DMS153 treated with DMSO at 0.1 percent for 48 hours (cell line): ENCODE measurements at regions not wholly inside any gene's neighbourhood (a gene's known extent, or its start where the extent isn't known, plus 50 kb on each side); places are given as distances from the start of the nearest gene placed in this dataset.
A peak's percentile ranks its signal among the peaks of the same experiment; 100 is the strongest.
"Not testable (repeated sequence)": the region's sequence is repeated elsewhere in the genome, so short reads cannot be mapped to it uniquely, and the experiment has no call there.

Experiments used
- DNase-seq: peaks from one replicate; lab custom pipeline; 2025; ENCODE audit not compliant: unreplicated experiment; lab: John Stamatoyannopoulos, UW

- DNase-seq = no peak
These were observed 472.4 kb downstream of the ATP23 start for GRCh38 chr12:58413794-58414193.

- DNase-seq = no peak
These were observed 473.1 kb downstream of the ATP23 start for GRCh38 chr12:58414398-58414871.

GRCh38 chr12:58415716-58416115 lies 474.3 kb downstream of the ATP23 start:
- DNase-seq = no peak

- no peak for DNase-seq
These were observed 474.9 kb downstream of the ATP23 start for GRCh38 chr12:58416236-58416635.

- no peak for DNase-seq
These were observed 477.9 kb downstream of the ATP23 start for GRCh38 chr12:58419196-58419760.

- DNase-seq = no peak
These were observed 478.5 kb downstream of the ATP23 start for GRCh38 chr12:58419905-58420304.

GRCh38 chr12:58420503-58420902 lies 479.1 kb downstream of the ATP23 start:
- DNase-seq = no peak

- no peak for DNase-seq
These were observed 480.6 kb downstream of the ATP23 start for GRCh38 chr12:58421990-58422389.

- DNase-seq = no peak
These were observed 483.5 kb downstream of the ATP23 start for GRCh38 chr12:58424735-58425392.

- peak; percentile 45 for DNase-seq
These were observed 484.4 kb downstream of the ATP23 start for GRCh38 chr12:58425481-58426392.

- not testable (repeated sequence) for DNase-seq
These were observed 485.1 kb downstream of the ATP23 start for GRCh38 chr12:58426437-58426836.

- no peak for DNase-seq
These were observed 486.3 kb downstream of the LRIG3 start for GRCh38 chr12:58433959-58434358.

GRCh38 chr12:58434726-58435125 lies 485.6 kb downstream of the LRIG3 start:
- DNase-seq = no peak

- DNase-seq = no peak
These were observed 484.7 kb downstream of the LRIG3 start for GRCh38 chr12:58435647-58436046.

GRCh38 chr12:58441483-58441882 lies 478.8 kb downstream of the LRIG3 start:
- DNase-seq = no peak

- no peak for DNase-seq
These were observed 476.9 kb downstream of the LRIG3 start for GRCh38 chr12:58443273-58443980.

GRCh38 chr12:58443981-58444371 lies 476.3 kb downstream of the LRIG3 start:
- no peak for DNase-seq

GRCh38 chr12:58450868-58451482 lies 469.3 kb downstream of the LRIG3 start:
- DNase-seq = no peak

- no peak for DNase-seq
These were observed 467.8 kb downstream of the LRIG3 start for GRCh38 chr12:58452546-58452945.

- DNase-seq = no peak
These were observed 467.0 kb downstream of the LRIG3 start for GRCh38 chr12:58453306-58453705.

GRCh38 chr12:58455136-58455535 lies 465.2 kb downstream of the LRIG3 start:
- DNase-seq = no peak
